Uterus (tissue), 2 donors: ENCODE measurements at regions not wholly inside any gene's neighbourhood (a gene's known extent, or its start where the extent isn't known, plus 50 kb on each side); places are given as distances from the start of the nearest gene placed in this dataset.

Source experiments
- POLR2A ChIP-seq, 2 donors: fragments of 450-650 bp; IDR thresholded peaks; one replicate each; pipeline ENCODE4 v1.6.1; 2016; ENCODE audit warnings: antibody characterized with exemption in 2 of 2, mild to moderate bottlenecking in 1 of 2, moderate library complexity in 1 of 2
- TF ChIP-seq, protein P1 (sequence below), 4 experiments: fragments of 200-600 bp in 2 of 4; fragments of 450-650 bp in 2 of 4; sonication (generic) in 2 of 4; IDR thresholded peaks; one replicate each; pipeline ENCODE4 v1.5.1; 2016 to 2019; ENCODE audit warnings: antibody characterized with exemption in 4 of 4, mild to moderate bottlenecking in 2 of 4, moderate library complexity in 1 of 4

DNA sequence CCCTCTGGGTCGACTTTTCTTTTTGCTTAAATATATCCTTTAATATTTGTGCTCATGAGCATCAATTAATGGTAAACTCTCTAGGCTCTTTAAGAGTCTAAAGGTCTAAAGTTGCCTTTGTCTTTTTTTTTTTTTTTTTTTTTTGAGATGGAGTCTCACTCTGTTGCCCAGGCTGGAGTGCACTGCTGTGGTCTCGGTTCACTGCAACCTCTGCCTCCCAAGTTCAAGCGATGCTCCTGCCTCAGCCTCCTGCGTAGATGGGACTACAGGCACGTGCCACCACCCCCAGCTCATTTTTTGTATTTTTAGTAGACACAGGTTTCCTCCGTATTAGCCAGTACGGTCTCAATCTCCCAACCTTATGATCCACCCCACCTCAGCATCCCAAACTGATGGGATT is 122.0 kb upstream of the TMEM170B start:
- TF ChIP-seq, protein P1, sequence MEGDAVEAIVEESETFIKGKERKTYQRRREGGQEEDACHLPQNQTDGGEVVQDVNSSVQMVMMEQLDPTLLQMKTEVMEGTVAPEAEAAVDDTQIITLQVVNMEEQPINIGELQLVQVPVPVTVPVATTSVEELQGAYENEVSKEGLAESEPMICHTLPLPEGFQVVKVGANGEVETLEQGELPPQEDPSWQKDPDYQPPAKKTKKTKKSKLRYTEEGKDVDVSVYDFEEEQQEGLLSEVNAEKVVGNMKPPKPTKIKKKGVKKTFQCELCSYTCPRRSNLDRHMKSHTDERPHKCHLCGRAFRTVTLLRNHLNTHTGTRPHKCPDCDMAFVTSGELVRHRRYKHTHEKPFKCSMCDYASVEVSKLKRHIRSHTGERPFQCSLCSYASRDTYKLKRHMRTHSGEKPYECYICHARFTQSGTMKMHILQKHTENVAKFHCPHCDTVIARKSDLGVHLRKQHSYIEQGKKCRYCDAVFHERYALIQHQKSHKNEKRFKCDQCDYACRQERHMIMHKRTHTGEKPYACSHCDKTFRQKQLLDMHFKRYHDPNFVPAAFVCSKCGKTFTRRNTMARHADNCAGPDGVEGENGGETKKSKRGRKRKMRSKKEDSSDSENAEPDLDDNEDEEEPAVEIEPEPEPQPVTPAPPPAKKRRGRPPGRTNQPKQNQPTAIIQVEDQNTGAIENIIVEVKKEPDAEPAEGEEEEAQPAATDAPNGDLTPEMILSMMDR (IDR thresholded peaks at IDR 0.05) = no peak
- no peak for TF ChIP-seq POLR2A (IDR thresholded peaks at IDR 0.05)
